C1 segment of cervical spinal cord (tissue), 14 donors: ENCODE measurements at regions not wholly inside any gene's neighbourhood (a gene's known extent, or its start where the extent isn't known, plus 50 kb on each side); places are given as distances from the start of the nearest gene placed in this dataset.
"Not testable (repeated sequence)": the region's sequence is repeated elsewhere in the genome, so short reads cannot be mapped to it uniquely, and the experiment has no call there.

ENCODE experiments used
- DNase-seq, 14 donors: peaks; one replicate each; lab custom pipeline; 2025; lab: John Stamatoyannopoulos, UW

GRCh38 chr2:126050991-126051736, 604.8 kb upstream of the GYPC start:
- DNase-seq: no peak

- not testable (repeated sequence) for DNase-seq
Measured at GRCh38 chr2:126051737-126052240, 604.2 kb upstream of the GYPC start.

DNA sequence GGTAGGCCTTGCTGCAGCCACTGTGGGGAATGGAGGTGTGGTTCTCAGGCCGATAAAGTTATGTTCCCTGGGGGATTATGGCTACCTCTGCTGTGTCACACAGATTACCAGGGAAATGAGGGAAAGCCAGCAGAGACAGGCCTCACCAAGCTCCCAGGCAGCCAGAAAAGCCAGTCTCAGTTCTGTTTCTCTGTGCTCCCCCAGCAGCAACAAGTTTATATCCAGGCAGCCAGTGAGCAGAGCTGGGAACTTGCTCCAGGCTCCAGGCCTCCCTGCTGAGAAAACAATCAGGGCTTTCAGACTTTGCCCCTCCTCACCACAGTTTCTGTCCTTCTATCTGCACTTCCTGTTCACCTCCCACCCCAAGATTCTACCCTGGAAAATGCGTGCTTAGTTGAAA, 596.6 kb upstream of the GYPC start:
- no peak for DNase-seq

- DNase-seq: no peak
Measured at GRCh38 chr2:126085011-126085795, 570.8 kb upstream of the GYPC start.

- DNase-seq: no peak
Measured at GRCh38 chr2:126100962-126101361, 555.0 kb upstream of the GYPC start.

GRCh38 chr2:126106006-126106405, 550.0 kb upstream of the GYPC start:
- no peak for DNase-seq

GRCh38 chr2:126107883-126108282, 548.1 kb upstream of the GYPC start:
- no peak for DNase-seq

- no peak for DNase-seq
Measured at GRCh38 chr2:126115975-126116374, 540.0 kb upstream of the GYPC start.

GRCh38 chr2:126117886-126118285, 538.1 kb upstream of the GYPC start:
- DNase-seq: no peak

GRCh38 chr2:126145752-126146151, 510.2 kb upstream of the GYPC start:
- no peak for DNase-seq

DNA sequence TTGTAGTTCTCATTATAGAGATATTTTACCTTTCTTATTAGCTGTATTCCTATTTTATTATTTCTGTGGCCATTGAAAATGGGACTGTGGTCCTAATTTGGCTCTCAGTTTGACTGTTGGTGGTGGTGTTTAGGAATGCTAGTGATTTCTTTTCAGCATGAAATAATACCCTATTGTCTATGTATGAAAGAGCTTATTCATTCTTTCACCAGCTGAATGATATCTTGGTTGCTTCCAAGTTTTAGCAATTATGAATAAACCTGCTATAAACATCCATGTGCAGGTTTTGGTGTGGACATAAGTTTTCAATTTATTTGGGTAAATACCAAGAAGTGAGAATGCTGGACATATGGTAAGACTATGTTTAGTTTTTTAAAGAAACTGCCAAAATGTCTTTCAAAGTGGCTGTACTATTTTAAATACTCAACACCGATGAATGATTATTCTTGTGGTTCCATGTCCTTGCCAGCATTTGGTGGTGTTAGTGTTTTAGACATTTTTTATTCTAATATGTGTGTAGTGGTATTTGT, 501.6 kb upstream of the GYPC start:
- no peak for DNase-seq

DNA sequence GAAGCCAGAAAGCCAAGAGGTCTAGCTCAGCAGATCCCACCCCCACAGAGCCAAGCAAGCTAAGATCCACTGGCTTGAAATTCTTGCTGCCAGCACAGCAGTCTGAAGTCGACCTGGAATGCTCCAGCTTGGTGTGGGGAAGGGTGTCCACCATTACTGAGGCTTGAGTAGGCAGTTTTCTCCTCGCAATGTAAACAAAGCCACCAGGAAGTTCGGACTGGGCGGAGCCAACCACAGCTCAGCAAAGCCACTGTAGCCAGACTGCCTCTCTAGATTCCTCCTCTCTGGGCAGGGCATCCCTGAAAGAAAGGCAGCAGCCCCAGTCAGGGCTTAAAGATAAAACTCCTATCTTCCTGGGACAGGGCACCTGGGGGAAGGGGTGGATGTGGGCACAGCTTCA, 495.0 kb upstream of the GYPC start:
- DNase-seq: not testable (repeated sequence)

- DNase-seq: no peak
Measured at GRCh38 chr2:126172631-126173184, 483.2 kb upstream of the GYPC start.

- no peak for DNase-seq
Measured at GRCh38 chr2:126175222-126175621, 480.7 kb upstream of the GYPC start.

DNA sequence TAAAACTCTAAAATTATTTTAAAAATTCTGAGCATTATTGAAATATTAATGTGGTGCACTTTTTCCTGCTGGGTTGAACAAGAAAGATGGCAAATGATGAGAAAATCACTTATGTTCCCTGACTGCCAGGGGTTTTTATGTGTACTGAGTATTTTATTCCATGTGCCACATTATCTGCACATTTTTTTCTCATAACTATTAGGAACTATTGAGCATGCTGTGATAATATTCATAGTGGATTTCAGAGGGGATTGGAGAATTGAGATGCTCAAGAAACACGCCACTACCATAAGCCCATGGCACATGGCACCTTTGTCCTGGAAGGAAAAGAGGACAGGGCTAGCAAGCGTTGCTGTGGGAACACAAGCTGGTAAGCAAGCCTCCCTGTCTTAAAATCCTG, 478.5 kb upstream of the GYPC start:
- DNase-seq: no peak

DNA sequence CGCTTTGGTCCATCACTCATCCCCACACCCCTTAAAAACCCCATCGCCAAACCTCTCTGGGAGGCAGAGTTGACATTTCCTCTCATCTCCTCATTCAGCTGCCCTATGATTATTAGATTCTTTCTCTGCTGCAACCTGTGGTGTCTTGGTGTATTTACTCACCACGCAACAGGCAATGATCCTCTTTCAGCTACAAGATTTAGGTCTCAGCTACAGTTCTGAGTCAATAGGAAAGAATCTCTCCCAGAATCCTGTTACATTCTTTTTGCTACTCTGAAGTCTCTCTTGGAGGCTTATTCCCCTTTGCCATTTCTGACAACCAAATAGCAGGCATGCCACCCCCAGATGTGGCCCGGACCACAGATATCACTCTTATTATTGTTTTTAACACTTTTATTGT, 468.3 kb upstream of the GYPC start:
- no peak for DNase-seq

GRCh38 chr2:126189527-126189926, 466.4 kb upstream of the GYPC start:
- no peak for DNase-seq

DNA sequence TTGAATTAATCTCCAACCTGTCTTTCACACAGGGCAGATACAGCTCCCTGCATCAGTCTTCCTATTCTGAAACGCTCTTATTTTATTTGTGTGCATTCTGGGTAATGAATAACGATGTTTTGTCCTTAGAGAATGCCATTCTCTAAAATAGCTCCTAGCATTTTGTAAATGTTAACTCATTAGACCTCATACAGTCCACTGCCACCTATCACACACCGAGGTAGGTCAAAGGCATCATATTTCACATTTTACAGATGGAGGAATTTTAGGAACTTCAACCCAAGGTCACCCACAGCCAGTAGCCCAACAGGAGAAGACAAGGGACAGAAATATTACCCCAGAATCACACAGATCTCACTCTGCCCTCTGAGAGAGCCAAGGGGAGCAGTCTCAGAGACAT, 455.4 kb upstream of the GYPC start:
- DNase-seq: no peak

DNA sequence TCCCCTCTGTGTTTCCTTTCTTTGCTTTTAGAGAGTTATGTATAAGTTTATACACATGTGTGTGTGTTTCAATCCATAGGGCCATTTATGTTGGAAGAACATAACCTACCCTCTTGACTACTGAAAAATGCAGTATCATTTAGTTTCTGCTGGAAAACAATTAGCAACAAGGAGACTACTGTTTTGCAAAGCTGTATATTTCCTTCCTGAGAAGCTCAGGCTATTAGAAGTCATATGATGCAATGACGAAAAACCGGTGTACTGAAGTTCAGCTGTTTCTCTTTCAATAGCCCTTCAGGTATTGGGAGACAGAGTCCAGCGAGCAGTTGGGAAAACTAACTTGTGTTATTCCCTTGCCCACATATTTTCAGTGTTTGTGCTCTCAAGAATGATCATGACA, 447.7 kb upstream of the GYPC start:
- no peak for DNase-seq

DNA sequence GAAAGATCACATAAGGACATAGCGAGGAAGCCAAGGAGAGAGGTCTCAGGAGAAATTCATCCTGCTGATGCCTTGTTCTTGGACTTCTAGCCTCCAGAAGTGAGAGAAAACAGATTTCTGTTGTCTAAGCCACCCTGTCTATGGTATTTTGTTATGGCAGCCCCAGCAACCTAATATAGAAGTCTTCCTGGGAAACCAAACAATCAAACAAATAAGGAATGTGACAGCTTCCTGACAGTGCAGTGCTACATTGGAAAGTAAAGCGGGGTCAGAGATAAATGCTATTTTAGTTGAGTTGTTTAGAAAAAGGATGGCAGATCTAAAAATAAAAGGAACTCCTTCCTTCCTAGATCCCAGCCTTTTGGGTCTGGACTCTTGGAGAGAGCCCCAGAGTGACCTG, 443.2 kb upstream of the GYPC start:
- no peak for DNase-seq

DNA sequence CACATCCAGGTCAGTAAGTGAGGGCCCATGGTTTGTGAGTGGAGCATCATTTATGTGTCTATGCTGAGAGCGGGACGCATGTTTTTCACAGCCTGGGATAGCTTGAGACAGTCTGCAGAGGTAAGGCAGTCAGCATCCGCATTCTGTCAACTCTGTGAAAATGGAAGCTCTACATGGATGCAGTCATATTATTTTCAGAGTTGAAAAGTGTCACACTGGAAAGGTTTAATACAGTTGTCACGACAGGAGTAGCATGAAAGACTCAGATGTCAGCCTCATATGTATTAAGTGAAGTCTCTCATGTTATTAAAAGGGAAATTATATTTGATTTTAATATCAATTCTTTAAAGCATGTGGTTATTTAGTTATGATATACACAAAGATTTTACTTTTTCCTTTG, 436.9 kb upstream of the GYPC start:
- DNase-seq: no peak

- no peak for DNase-seq
Measured at GRCh38 chr2:126220331-126220730, 435.6 kb upstream of the GYPC start.
